ENCODE measurements at regions not wholly inside any gene's neighbourhood (a gene's known extent, or its start where the extent isn't known, plus 50 kb on each side); places are given as distances from the start of the nearest gene placed in this dataset.

GRCh38 chr7:17206349-17206905 is 92.0 kb upstream of the AHR start:
- H3K9me3 ChIP-seq (ENCODE audit: control extremely low read depth in 1 of 3, control insufficient read depth in 2 of 3, insufficient read depth in 1 of 3, low read length in 2 of 3) = no peaks in the 10 kb centered on the region
- TF ChIP-seq CTCF (IDR thresholded peaks at IDR 0.05) (no peak), EZH2 (IDR thresholded peaks at IDR 0.05; ENCODE audit: borderline replicate concordance, insufficient read depth, low read depth, low read length, poor library complexity, severe bottlenecking) (no peak)
- H3K27ac Mint-ChIP-seq = no peak overlapping the region
- ChIA-PET CTCF (no interaction called here), POLR2A (no interaction called here)
- no peak overlapping the region for H3K4me3 Mint-ChIP-seq
- DNase-seq (no peak), ATAC-seq (ENCODE audit: low read depth) (no peak)
- intact Hi-C loops (cut with micrococcal nuclease) = no loop called here
- 100% methylated on average over 1 of the region's 3 CpGs for WGBS (ENCODE audit: insufficient coverage)
- H3K4me1 Mint-ChIP-seq = no peaks in the 10 kb centered on the region
- H3K4me3 ChIP-seq (ENCODE audit: control extremely low read depth in 1 of 5, extremely low read depth in 1 of 5, insufficient read depth in 1 of 5, low read depth in 2 of 5, low read length in 4 of 5) = no peak overlapping the region
- H3K36me3 ChIP-seq (replicated peaks in 1 of 2; ENCODE audit: control extremely low read depth in 1 of 2, control insufficient read depth in 1 of 2, extremely low read depth in 1 of 2, insufficient read depth in 2 of 2, low read length in 1 of 2) = no peaks in the 10 kb centered on the region
- H4K20me1 ChIP-seq (ENCODE audit: control insufficient read depth, insufficient read depth, low read length, poor library complexity, severe bottlenecking) = no peaks in the 10 kb centered on the region
- H3K4me2 ChIP-seq (replicated peaks; ENCODE audit: low read depth, low read length, poor library complexity, severe bottlenecking) = no peak overlapping the region
- no peaks in the 10 kb centered on the region for H3K79me2 ChIP-seq (ENCODE audit: control insufficient read depth, insufficient read depth, low read length)
- no peak overlapping the region for H3K27ac ChIP-seq (ENCODE audit: low read length in 2 of 2)
- no peaks in the 10 kb centered on the region for H3K9me3 Mint-ChIP-seq (ENCODE audit: insufficient read depth)
- H3K27me3 ChIP-seq (replicated peaks in 1 of 4; ENCODE audit: control extremely low read depth in 1 of 4, control insufficient read depth in 3 of 4, insufficient read depth in 4 of 4, low read length in 3 of 4) = no peaks in the 10 kb centered on the region
- no peak overlapping the region for H2AFZ ChIP-seq (ENCODE audit: insufficient read depth, low read depth, low read length, poor library complexity, severe bottlenecking)
- H3K4me1 ChIP-seq (ENCODE audit: control insufficient read depth in 2 of 2, insufficient read depth in 2 of 2, low read length in 2 of 2) = no peaks in the 10 kb centered on the region
- no peak overlapping the region for H3K9ac ChIP-seq (ENCODE audit: low read length)
- H3K27me3 Mint-ChIP-seq = no peaks in the 10 kb centered on the region

- Mint-ChIP-seq H3K4me1 (no peaks in the 10 kb centered on the region), H3K9me3 (ENCODE audit: insufficient read depth) (no peaks in the 10 kb centered on the region), H3K4me3 (no peak overlapping the region), H3K27ac (no peak overlapping the region), H3K27me3 (no peaks in the 10 kb centered on the region)
- Histone ChIP-seq H4K20me1 (ENCODE audit: control insufficient read depth, insufficient read depth, low read length, poor library complexity, severe bottlenecking) (no peaks in the 10 kb centered on the region), H3K27me3 (replicated peaks in 1 of 4; ENCODE audit: control extremely low read depth in 1 of 4, control insufficient read depth in 3 of 4, insufficient read depth in 4 of 4, low read length in 3 of 4) (no peaks in the 10 kb centered on the region), H3K27ac (ENCODE audit: low read length in 2 of 2) (no peak overlapping the region), H3K4me3 (ENCODE audit: control extremely low read depth in 1 of 5, extremely low read depth in 1 of 5, insufficient read depth in 1 of 5, low read depth in 2 of 5, low read length in 4 of 5) (no peak overlapping the region), H3K9me3 (ENCODE audit: control extremely low read depth in 1 of 3, control insufficient read depth in 2 of 3, insufficient read depth in 1 of 3, low read length in 2 of 3) (no peaks in the 10 kb centered on the region), H3K4me2 (replicated peaks; ENCODE audit: low read depth, low read length, poor library complexity, severe bottlenecking) (no peak overlapping the region), H3K36me3 (replicated peaks in 1 of 2; ENCODE audit: control extremely low read depth in 1 of 2, control insufficient read depth in 1 of 2, extremely low read depth in 1 of 2, insufficient read depth in 2 of 2, low read length in 1 of 2) (no peaks in the 10 kb centered on the region), H2AFZ (ENCODE audit: insufficient read depth, low read depth, low read length, poor library complexity, severe bottlenecking) (no peak overlapping the region), H3K4me1 (ENCODE audit: control insufficient read depth in 2 of 2, insufficient read depth in 2 of 2, low read length in 2 of 2) (no peaks in the 10 kb centered on the region), H3K79me2 (ENCODE audit: control insufficient read depth, insufficient read depth, low read length) (no peaks in the 10 kb centered on the region), H3K9ac (ENCODE audit: low read length) (no peak overlapping the region)
- WGBS (ENCODE audit: insufficient coverage) = 43% methylated on average over 1 of the region's 1 CpG
- POLR2A ChIA-PET = no interaction called here
- TF ChIP-seq CTCF (IDR thresholded peaks at IDR 0.05) (no peak), EZH2 (IDR thresholded peaks at IDR 0.05; ENCODE audit: borderline replicate concordance, insufficient read depth, low read depth, low read length, poor library complexity, severe bottlenecking) (no peak)
- intact Hi-C loops (cut with micrococcal nuclease) = no loop called here
- CTCF ChIA-PET = no interaction called here
- DNase-seq = no peak
- no peak for ATAC-seq (ENCODE audit: low read depth)
Observed at GRCh38 chr7:17207220-17207619, 91.2 kb upstream of the AHR start.

Data from B cell (primary cell).